Ascending aorta (tissue), 2 donors: ENCODE measurements at regions not wholly inside any gene's neighbourhood (a gene's known extent, or its start where the extent isn't known, plus 50 kb on each side); places are given as distances from the start of the nearest gene placed in this dataset.

ENCODE experiments used
- DNase-seq, 2 donors: peaks; one replicate each; pipeline ENCODE4 v3.0.0-alpha.2; 2019; ENCODE audit warnings: low spot score in 2 of 2
- H3K27ac ChIP-seq, 2 donors: fragments of 200-600 bp; sonication (generic); one replicate each; pipeline ENCODE4 v1.5.1; 2016 to 2017; ENCODE audit warnings: mild to moderate bottlenecking in 1 of 2
- H3K27me3 ChIP-seq: fragments of 200-600 bp; sonication (generic); one replicate; pipeline ENCODE4 v1.5.1; 2017
- H3K36me3 ChIP-seq, 2 donors: fragments of 200-600 bp; sonication (generic); one replicate each; pipeline ENCODE4 v1.5.1; 2016
- H3K4me1 ChIP-seq, 2 donors: fragments of 200-600 bp; sonication (generic); one replicate each; pipeline ENCODE4 v1.5.1; 2016 to 2017; ENCODE audit warnings: mild to moderate bottlenecking in 1 of 2
- H3K4me3 ChIP-seq, 2 donors: fragments of 200-600 bp; sonication (generic); one replicate each; pipeline ENCODE4 v1.5.1; 2016 to 2017; ENCODE audit warnings: mild to moderate bottlenecking in 1 of 2
- H3K9me3 ChIP-seq, 2 donors: fragments of 200-600 bp; sonication (generic); one replicate each; pipeline ENCODE4 v1.5.1; 2016
- CTCF ChIP-seq, 3 experiments: fragments of 200-600 bp in 2 of 3; fragments of 450-650 bp in 1 of 3; sonication (generic) in 2 of 3; IDR thresholded peaks; one replicate each; pipeline ENCODE4 v1.5.1; 2016 to 2019; ENCODE audit warnings: antibody characterized with exemption in 3 of 3, mild to moderate bottlenecking in 1 of 3, moderate library complexity in 1 of 3
- intact Hi-C: fragments of 100-400 bp; cut with DNase I; formaldehyde crosslinking; loops from one replicate; pipeline ENCODE4 v1.15.1; 2023

- TF ChIP-seq CTCF (IDR thresholded peaks at IDR 0.05), result no peak
- peak in 1 of 2 donors; percentile 64 for DNase-seq
These were observed 96.7 kb downstream of the ITM2A start for GRCh38 chrX:79270401-79270800.

GRCh38 chrX:79268788-79269187, 98.3 kb downstream of the ITM2A start:
- no peak overlapping the region for H3K4me3 ChIP-seq
- H3K27ac ChIP-seq, result no peak overlapping the region
- no peaks in the 10 kb centered on the region for H3K36me3 ChIP-seq

More at GRCh38 chrX:79270401-79270800, 96.7 kb downstream of the ITM2A start:
- Histone ChIP-seq H3K27me3 (no peaks in the 10 kb centered on the region), H3K27ac (no peak overlapping the region), H3K9me3 (no peaks in the 10 kb centered on the region), H3K36me3 (no peaks in the 10 kb centered on the region), H3K4me3 (no peak overlapping the region), H3K4me1 (no peaks in the 10 kb centered on the region)
- intact Hi-C loops, result no loop called here

GRCh38 chrX:79266702-79267101, 100.4 kb downstream of the ITM2A start:
- intact Hi-C loops, result no loop called here
- Histone ChIP-seq H3K4me3 (no peak overlapping the region), H3K36me3 (no peaks in the 10 kb centered on the region), H3K9me3 (no peaks in the 10 kb centered on the region), H3K4me1 (no peaks in the 10 kb centered on the region), H3K27me3 (no peaks in the 10 kb centered on the region), H3K27ac (no peak overlapping the region)
- DNase-seq, result no peak
- TF ChIP-seq CTCF (IDR thresholded peaks at IDR 0.05), result no peak

More at GRCh38 chrX:79268788-79269187, 98.3 kb downstream of the ITM2A start:
- intact Hi-C loops, result no loop called here
- Histone ChIP-seq H3K27me3 (no peaks in the 10 kb centered on the region), H3K9me3 (no peaks in the 10 kb centered on the region), H3K4me1 (no peaks in the 10 kb centered on the region)
- DNase-seq, result no peak
- TF ChIP-seq CTCF (IDR thresholded peaks at IDR 0.05), result no peak

GRCh38 chrX:79263550-79263949, 103.6 kb downstream of the ITM2A start:
- no peaks in the 10 kb centered on the region for H3K36me3 ChIP-seq
- no peak overlapping the region for H3K27ac ChIP-seq
- TF ChIP-seq CTCF (IDR thresholded peaks at IDR 0.05), result no peak
- no peak for DNase-seq
- no peaks in the 10 kb centered on the region for H3K4me1 ChIP-seq
- intact Hi-C loops, result no loop called here
- H3K27me3 ChIP-seq, result no peaks in the 10 kb centered on the region
- H3K4me3 ChIP-seq, result no peak overlapping the region
- H3K9me3 ChIP-seq, result no peaks in the 10 kb centered on the region

GRCh38 chrX:79259073-79259689, 108.0 kb downstream of the ITM2A start:
- Histone ChIP-seq H3K4me3 (no peak overlapping the region), H3K36me3 (no peaks in the 10 kb centered on the region), H3K27me3 (no peaks in the 10 kb centered on the region), H3K4me1 (no peaks in the 10 kb centered on the region), H3K9me3 (no peaks in the 10 kb centered on the region), H3K27ac (no peak overlapping the region)
- TF ChIP-seq CTCF (IDR thresholded peaks at IDR 0.05), result no peak
- intact Hi-C loops, result no loop called here
- no peak for DNase-seq

GRCh38 chrX:79243691-79244090, 99.2 kb downstream of the GPR174 start:
- intact Hi-C loops, result no loop called here
- Histone ChIP-seq H3K4me1 (no peaks in the 10 kb centered on the region), H3K27ac (no peak overlapping the region), H3K9me3 (no peaks in the 10 kb centered on the region), H3K36me3 (no peaks in the 10 kb centered on the region), H3K4me3 (no peak overlapping the region), H3K27me3 (no peaks in the 10 kb centered on the region)
- TF ChIP-seq CTCF (IDR thresholded peaks at IDR 0.05), result no peak
- DNase-seq, result no peak
